ENCODE measurements at regions not wholly inside any gene's neighbourhood (a gene's known extent, or its start where the extent isn't known, plus 50 kb on each side); places are given as distances from the start of the nearest gene placed in this dataset.

DNA sequence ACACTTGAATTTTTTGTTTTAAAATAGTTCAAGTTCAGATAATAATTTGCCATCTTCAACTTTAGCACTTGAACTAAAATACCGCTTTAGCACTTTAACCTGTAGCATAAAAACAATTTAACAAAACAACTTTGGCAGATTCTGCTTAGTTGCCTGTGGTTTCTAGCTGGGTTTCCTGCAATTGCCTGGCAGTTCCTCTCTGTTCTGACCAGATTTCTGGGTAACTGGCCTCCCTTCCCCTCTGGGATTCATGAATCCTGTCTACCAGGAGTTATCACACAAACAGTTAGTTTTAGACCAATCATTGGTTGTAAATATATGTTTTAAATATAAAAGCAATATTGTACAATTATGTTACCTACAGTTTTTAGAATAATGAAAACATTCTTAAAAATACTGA, 89.8 kb upstream of the HDAC9 start:
- DNase-seq: no peak
- intact Hi-C loops (cut with DNase I; ENCODE audit: low total_unique reads): no loop called here
- Histone ChIP-seq H3K27me3 (no peaks in the 10 kb centered on the region), H3K36me3 (no peaks in the 10 kb centered on the region), H3K27ac (no peak overlapping the region), H3K4me3 (no peak overlapping the region), H3K4me1 (no peaks in the 10 kb centered on the region), H3K9me3 (no peaks in the 10 kb centered on the region)
- TF ChIP-seq POLR2A (IDR thresholded peaks at IDR 0.05) (no peak), CTCF (IDR thresholded peaks at IDR 0.05) (no peak)

- TF ChIP-seq POLR2A (IDR thresholded peaks at IDR 0.05) (no peak), CTCF (IDR thresholded peaks at IDR 0.05) (no peak)
- Histone ChIP-seq H3K27me3 (no peaks in the 10 kb centered on the region), H3K27ac (no peak overlapping the region), H3K36me3 (no peaks in the 10 kb centered on the region), H3K4me1 (no peaks in the 10 kb centered on the region), H3K9me3 (no peaks in the 10 kb centered on the region), H3K4me3 (no peak overlapping the region)
- intact Hi-C loops (cut with DNase I; ENCODE audit: low total_unique reads): no loop called here
- DNase-seq: no peak
These were observed 88.2 kb upstream of the HDAC9 start for GRCh38 chr7:18407385-18407784.

DNA sequence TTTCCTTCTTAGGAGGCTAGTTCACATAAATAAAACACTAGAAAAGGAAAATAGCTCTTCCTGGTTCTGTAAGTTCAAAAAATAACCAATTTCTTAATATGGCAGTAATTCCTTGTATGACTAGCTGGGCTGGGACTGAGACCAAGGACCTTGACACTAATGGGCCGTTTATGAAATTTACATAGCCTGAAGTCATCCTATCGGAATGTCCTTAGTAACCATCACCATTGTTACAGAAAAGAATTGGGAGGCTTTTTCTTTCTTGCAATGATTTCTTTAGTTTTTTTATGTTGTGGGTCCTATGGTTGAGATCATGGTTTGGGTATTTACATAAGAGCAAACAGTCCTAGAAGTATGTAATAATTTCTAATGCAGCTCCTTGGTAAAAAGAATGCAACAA, 87.1 kb upstream of the HDAC9 start:
- no peaks in the 10 kb centered on the region for H3K4me1 ChIP-seq
- no peaks in the 10 kb centered on the region for H3K36me3 ChIP-seq
- H3K27ac ChIP-seq: peak overlapping the region; percentile 23 to 46
- peak in 1 of 2 donors; percentile 46 for DNase-seq
- no peaks in the 10 kb centered on the region for H3K9me3 ChIP-seq
- TF ChIP-seq CTCF (IDR thresholded peaks at IDR 0.05) (no peak), POLR2A (IDR thresholded peaks at IDR 0.05) (no peak)
- intact Hi-C loops (cut with DNase I; ENCODE audit: low total_unique reads): no loop called here
- no peak overlapping the region for H3K4me3 ChIP-seq
- no peaks in the 10 kb centered on the region for H3K27me3 ChIP-seq

- Histone ChIP-seq H3K4me1 (no peaks in the 10 kb centered on the region), H3K36me3 (no peaks in the 10 kb centered on the region), H3K4me3 (no peak overlapping the region), H3K27ac (peak overlapping the region in 1 of 2 donors; percentile 46), H3K27me3 (no peaks in the 10 kb centered on the region), H3K9me3 (no peaks in the 10 kb centered on the region)
- intact Hi-C loops (cut with DNase I; ENCODE audit: low total_unique reads): no loop called here
- no peak for DNase-seq
- TF ChIP-seq CTCF (IDR thresholded peaks at IDR 0.05) (no peak), POLR2A (IDR thresholded peaks at IDR 0.05) (no peak)
These were observed 86.7 kb upstream of the HDAC9 start for GRCh38 chr7:18408868-18409267.

- no peaks in the 10 kb centered on the region for H3K36me3 ChIP-seq
- no peak overlapping the region for H3K4me3 ChIP-seq
- intact Hi-C loops (cut with DNase I; ENCODE audit: low total_unique reads): no loop called here
- H3K27ac ChIP-seq: no peak overlapping the region
- H3K4me1 ChIP-seq: no peaks in the 10 kb centered on the region
- no peak for DNase-seq
- H3K9me3 ChIP-seq: no peaks in the 10 kb centered on the region
- no peak for TF ChIP-seq POLR2A (IDR thresholded peaks at IDR 0.05)
- TF ChIP-seq CTCF (IDR thresholded peaks at IDR 0.05): no peak
- no peaks in the 10 kb centered on the region for H3K27me3 ChIP-seq
These were observed 82.1 kb upstream of the HDAC9 start for GRCh38 chr7:18413447-18413846.
